ENCODE measurements at regions not wholly inside any gene's neighbourhood (a gene's known extent, or its start where the extent isn't known, plus 50 kb on each side); places are given as distances from the start of the nearest gene placed in this dataset.

DNA sequence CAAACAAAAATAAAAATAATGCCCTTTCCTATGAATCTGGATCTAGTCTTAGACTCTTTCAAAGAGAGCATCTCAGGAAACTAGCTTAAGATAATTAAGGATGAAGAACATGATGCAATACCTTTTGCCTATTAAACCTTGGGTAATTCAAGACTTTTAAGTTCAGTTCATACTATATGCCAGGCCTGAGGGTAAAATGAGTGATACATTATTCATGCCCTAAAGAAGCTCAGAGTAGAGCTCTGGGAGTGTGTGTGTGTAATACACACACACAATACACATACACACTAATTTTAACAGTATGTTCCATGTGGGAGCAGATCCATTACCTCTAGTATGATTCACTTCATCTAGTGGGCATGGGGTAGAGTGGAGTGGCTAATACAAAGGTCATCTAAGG is 651.4 kb upstream of the CHORDC1 start:
- no peak overlapping the region for H3K4me3 ChIP-seq (replicated peaks in 1 of 3; ENCODE audit: low read depth in 2 of 3, low read length in 3 of 3)
- H2AFZ ChIP-seq (ENCODE audit: insufficient read depth, low read depth, low read length, poor library complexity, severe bottlenecking): no peak overlapping the region
- DNase-seq: no peak
- Mint-ChIP-seq H3K9me3 (peaks cover 0 to 10% (median 6%) of the 10 kb centered on the region in 7 donors), H3K27me3 (ENCODE audit: low read depth in 3 of 3) (no peaks in the 10 kb centered on the region), H3K4me3 (no peak overlapping the region), H3K36me3 (no peaks in the 10 kb centered on the region), H3K27ac (no peak overlapping the region), H3K4me1 (no peaks in the 10 kb centered on the region)
- TF ChIP-seq, protein P1, sequence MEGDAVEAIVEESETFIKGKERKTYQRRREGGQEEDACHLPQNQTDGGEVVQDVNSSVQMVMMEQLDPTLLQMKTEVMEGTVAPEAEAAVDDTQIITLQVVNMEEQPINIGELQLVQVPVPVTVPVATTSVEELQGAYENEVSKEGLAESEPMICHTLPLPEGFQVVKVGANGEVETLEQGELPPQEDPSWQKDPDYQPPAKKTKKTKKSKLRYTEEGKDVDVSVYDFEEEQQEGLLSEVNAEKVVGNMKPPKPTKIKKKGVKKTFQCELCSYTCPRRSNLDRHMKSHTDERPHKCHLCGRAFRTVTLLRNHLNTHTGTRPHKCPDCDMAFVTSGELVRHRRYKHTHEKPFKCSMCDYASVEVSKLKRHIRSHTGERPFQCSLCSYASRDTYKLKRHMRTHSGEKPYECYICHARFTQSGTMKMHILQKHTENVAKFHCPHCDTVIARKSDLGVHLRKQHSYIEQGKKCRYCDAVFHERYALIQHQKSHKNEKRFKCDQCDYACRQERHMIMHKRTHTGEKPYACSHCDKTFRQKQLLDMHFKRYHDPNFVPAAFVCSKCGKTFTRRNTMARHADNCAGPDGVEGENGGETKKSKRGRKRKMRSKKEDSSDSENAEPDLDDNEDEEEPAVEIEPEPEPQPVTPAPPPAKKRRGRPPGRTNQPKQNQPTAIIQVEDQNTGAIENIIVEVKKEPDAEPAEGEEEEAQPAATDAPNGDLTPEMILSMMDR (IDR thresholded peaks at IDR 0.05): no peak
- H3K27me3 ChIP-seq (ENCODE audit: control insufficient read depth in 2 of 2, insufficient read depth in 2 of 2, low read length in 2 of 2): no peaks in the 10 kb centered on the region
- no peak overlapping the region for H3K4me2 ChIP-seq (replicated peaks; ENCODE audit: extremely low read depth, low read length, poor library complexity, severe bottlenecking)
- H3K9me3 ChIP-seq (replicated peaks in 1 of 2; ENCODE audit: control insufficient read depth in 1 of 2, insufficient read depth in 1 of 2, low read length in 2 of 2): peaks cover 0 to 7% of the 10 kb centered on the region in 2 donors
- intact Hi-C loops (cut with micrococcal nuclease): no loop called here
- no peaks in the 10 kb centered on the region for H3K36me3 ChIP-seq (replicated peaks in 1 of 2; ENCODE audit: control insufficient read depth in 1 of 2, insufficient read depth in 2 of 2, low read length in 2 of 2)
- H3K79me2 ChIP-seq (ENCODE audit: insufficient read depth, low read length): no peaks in the 10 kb centered on the region
- no peak overlapping the region for H3K9ac ChIP-seq (ENCODE audit: insufficient read depth, low read length, poor library complexity, severe bottlenecking)
- H4K20me1 ChIP-seq (ENCODE audit: insufficient read depth, low read length): no peaks in the 10 kb centered on the region
- no peaks in the 10 kb centered on the region for H3K4me1 ChIP-seq (ENCODE audit: control insufficient read depth in 1 of 2, insufficient read depth in 2 of 2, low read length in 2 of 2)
- H3K27ac ChIP-seq (ENCODE audit: low read depth in 1 of 2, low read length in 2 of 2): no peak overlapping the region

DNA sequence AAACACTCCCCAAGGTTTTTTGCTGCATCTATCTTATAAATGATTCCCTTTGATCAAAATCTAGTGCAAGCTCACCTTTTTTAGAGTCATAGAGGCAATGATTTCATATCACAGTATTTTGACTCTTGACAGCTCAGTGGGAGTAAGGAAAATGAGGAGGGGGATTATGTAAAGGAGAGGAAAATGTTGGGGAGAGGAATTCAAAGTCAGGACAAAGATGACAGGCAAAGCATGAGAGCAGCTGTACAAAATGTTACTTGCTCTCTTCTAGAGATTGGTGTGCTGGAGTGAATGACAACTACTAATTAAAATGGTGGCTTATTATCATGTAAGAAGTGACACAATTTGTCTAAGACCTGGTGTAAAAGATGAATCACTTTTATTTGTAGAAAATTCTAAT is 644.6 kb upstream of the CHORDC1 start:
- no peaks in the 10 kb centered on the region for H3K27me3 ChIP-seq (ENCODE audit: control insufficient read depth in 2 of 2, insufficient read depth in 2 of 2, low read length in 2 of 2)
- H3K27ac ChIP-seq (ENCODE audit: low read depth in 1 of 2, low read length in 2 of 2): no peak overlapping the region
- no peaks in the 10 kb centered on the region for H3K4me1 ChIP-seq (ENCODE audit: control insufficient read depth in 1 of 2, insufficient read depth in 2 of 2, low read length in 2 of 2)
- H4K20me1 ChIP-seq (ENCODE audit: insufficient read depth, low read length): no peaks in the 10 kb centered on the region
- H3K9ac ChIP-seq (ENCODE audit: insufficient read depth, low read length, poor library complexity, severe bottlenecking): no peak overlapping the region
- Mint-ChIP-seq H3K36me3 (no peaks in the 10 kb centered on the region), H3K27me3 (ENCODE audit: low read depth in 3 of 3) (no peaks in the 10 kb centered on the region), H3K27ac (no peak overlapping the region), H3K4me1 (no peaks in the 10 kb centered on the region), H3K9me3 (peaks cover 0 to 5% (median 3%) of the 10 kb centered on the region in 7 donors), H3K4me3 (no peak overlapping the region)
- H3K4me2 ChIP-seq (replicated peaks; ENCODE audit: extremely low read depth, low read length, poor library complexity, severe bottlenecking): no peak overlapping the region
- H3K4me3 ChIP-seq (replicated peaks in 1 of 3; ENCODE audit: low read depth in 2 of 3, low read length in 3 of 3): no peak overlapping the region
- no peaks in the 10 kb centered on the region for H3K79me2 ChIP-seq (ENCODE audit: insufficient read depth, low read length)
- H2AFZ ChIP-seq (ENCODE audit: insufficient read depth, low read depth, low read length, poor library complexity, severe bottlenecking): no peak overlapping the region
- no peak for DNase-seq
- no peaks in the 10 kb centered on the region for H3K36me3 ChIP-seq (replicated peaks in 1 of 2; ENCODE audit: control insufficient read depth in 1 of 2, insufficient read depth in 2 of 2, low read length in 2 of 2)
- intact Hi-C loops (cut with micrococcal nuclease): no loop called here
- H3K9me3 ChIP-seq (replicated peaks in 1 of 2; ENCODE audit: control insufficient read depth in 1 of 2, insufficient read depth in 1 of 2, low read length in 2 of 2): peaks cover 2 to 6% of the 10 kb centered on the region in 2 donors
- TF ChIP-seq, protein P1 (IDR thresholded peaks at IDR 0.05): no peak

Measured in CD14-positive monocyte (primary cell).